ENCODE measurements at regions not wholly inside any gene's neighbourhood (a gene's known extent, or its start where the extent isn't known, plus 50 kb on each side); places are given as distances from the start of the nearest gene placed in this dataset.

GRCh38 chr2:238701341-238702206, 146.3 kb upstream of the TWIST2 start:
- no peak for DNase-seq (ENCODE audit: low read depth)

DNA sequence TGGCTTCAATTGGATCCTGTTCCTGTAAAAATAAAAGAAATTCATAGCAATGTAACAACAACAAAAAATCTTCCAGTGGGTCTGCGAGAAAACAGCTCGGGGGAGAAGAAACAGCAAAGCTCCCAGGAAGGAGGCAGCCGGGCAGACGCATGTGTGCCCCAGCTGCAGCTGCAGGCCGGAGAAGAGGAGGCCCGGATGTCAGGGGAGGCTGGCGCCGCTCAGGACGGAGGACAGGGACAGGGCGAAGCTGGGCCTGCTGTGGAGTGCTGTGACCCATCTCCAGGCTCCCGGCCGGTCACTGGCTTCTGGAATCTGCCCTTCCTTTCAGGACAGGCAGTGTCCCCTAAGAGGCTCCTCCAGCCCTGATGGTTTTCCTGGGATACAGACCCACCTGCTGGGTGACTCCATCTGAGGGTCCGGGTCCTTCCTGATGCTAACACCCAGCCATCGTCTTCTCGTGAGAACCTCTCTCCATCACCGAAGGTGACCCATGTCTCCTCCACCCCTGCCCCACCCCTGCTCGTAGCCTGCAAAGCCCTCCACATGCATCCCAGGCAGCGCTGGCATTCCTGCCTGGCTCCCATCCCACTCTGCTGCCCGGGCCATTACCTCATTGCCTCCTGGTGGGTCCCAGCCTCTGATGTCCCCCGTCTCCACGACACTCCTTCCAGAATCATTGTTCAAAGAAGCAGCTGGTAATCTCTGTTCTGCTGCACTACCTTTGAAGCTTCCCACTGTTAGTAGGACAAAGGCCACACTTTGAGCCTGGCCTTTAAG, 145.4 kb upstream of the TWIST2 start:
- DNase-seq (ENCODE audit: low read depth), result no peak

DNA sequence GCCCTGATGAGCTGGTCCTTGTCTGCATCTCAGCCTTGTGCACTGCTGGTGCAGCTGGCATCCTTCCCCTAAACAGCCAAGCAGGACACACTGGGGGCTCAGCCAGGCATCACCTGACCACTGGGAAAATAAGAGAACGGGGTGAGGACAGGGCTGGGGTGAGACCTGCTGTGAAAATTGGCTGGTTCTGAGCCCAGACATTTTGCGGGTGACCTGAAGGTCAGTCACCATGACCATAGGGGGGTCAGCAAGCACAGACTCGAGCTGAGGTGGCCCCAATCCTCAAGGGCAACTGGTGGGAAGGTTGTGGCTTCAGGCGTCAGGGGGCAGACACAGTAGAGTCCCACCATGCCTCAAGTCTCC, 144.9 kb upstream of the TWIST2 start:
- no peak for DNase-seq (ENCODE audit: low read depth)

DNA sequence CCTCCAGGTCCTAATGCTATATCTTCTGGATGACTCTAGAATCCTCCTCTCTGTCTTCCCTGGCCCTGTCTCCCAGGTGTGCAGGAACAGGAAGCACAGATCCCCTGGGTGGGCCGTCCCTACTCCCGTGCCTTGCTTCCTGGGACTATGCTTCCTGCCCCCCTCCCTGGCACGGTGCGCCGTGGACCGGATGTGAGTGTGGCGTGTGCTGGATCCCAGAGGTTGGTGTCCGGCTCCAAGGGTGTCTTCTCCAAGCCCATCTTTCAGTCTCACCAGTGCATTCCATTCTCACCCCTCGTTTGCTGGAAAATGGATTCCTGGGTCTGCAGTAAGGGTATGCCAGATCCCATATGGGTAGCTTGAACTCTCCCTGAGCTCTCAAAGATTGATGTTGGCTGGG, 144.4 kb upstream of the TWIST2 start:
- no peak for DNase-seq (ENCODE audit: low read depth)

GRCh38 chr2:238704471-238705225, 143.2 kb upstream of the TWIST2 start:
- no peak for DNase-seq (ENCODE audit: low read depth)

DNA sequence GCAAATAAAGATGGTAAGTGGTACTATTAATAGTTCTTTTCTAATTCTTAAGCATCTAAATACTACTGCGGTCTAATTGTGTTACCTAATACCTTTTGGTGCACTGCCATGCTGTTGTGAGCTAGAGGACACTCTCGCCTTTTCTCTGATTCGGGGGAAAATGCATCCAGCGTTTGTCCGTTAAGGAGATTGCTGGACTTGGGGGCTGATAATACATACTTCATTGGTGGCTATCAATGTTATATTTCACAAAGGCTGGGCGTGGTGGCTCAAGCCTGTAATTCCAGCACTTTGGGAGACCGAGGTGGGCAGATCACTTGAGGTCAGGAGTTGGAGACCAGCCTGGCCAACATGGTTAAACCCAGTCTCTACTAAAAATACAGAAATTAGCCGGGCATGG, 141.7 kb upstream of the TWIST2 start:
- DNase-seq (ENCODE audit: low read depth), result no peak

- no peak for DNase-seq (ENCODE audit: low read depth)
These were observed 141.2 kb upstream of the TWIST2 start for GRCh38 chr2:238706673-238707072.

- DNase-seq (ENCODE audit: low read depth), result no peak
These were observed 138.4 kb upstream of the TWIST2 start for GRCh38 chr2:238709325-238710025.

DNA sequence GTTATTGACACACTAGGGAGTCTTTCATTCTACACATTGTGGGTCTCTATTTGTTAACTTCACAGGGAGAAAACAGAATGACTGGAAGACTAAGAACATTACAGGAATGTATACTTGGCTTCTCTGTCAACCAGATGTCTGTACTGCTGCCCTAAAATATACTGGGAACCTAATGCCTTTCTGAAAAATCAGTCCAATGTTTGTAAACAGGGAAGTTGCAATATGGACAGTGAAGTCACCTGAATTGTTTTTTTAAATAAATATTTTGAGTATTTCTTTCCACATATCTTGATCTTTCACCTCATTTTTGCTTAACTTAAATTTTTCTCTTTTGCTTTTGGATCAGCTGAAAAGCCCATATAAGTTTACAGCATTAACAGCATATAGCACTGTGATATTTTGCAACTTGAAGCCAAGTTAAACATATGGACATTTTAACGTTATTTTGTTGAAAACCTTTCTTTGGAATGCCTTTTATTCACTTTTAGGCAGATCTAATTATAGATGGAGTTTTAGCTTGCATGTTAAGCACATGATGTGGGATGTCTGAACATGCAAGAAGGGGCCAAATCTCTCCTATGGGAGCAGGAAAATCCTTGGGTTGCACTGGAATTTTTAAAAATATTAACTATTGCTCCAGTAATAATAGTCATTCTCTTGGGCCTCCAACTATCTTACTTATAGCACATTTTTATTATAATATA, 137.7 kb upstream of the TWIST2 start:
- DNase-seq (ENCODE audit: low read depth), result no peak

- DNase-seq (ENCODE audit: low read depth), result no peak
These were observed 137.1 kb upstream of the TWIST2 start for GRCh38 chr2:238710787-238711186.

- DNase-seq (ENCODE audit: low read depth), result no peak
These were observed 136.5 kb upstream of the TWIST2 start for GRCh38 chr2:238711346-238711745.

DNA sequence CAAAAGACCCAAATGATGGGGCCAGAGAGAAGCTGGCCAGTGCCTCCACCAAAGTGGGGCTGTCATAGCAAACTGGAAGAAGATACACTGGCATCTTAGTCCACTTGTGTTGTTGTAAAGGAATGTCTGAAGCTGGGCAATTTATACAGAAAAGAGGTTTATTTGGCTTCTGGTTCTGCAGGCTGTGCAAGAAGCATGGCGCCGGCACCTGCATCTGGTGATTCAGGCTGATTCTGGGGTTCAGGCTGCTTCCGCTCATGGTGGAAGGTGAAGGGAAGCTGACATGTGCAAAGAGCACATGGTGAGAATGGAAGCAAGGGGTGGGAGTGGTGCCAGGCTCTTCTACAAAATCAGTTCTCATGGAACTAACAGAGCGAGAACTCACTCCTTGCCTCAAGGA, 135.9 kb upstream of the TWIST2 start:
- DNase-seq (ENCODE audit: low read depth), result no peak

DNA sequence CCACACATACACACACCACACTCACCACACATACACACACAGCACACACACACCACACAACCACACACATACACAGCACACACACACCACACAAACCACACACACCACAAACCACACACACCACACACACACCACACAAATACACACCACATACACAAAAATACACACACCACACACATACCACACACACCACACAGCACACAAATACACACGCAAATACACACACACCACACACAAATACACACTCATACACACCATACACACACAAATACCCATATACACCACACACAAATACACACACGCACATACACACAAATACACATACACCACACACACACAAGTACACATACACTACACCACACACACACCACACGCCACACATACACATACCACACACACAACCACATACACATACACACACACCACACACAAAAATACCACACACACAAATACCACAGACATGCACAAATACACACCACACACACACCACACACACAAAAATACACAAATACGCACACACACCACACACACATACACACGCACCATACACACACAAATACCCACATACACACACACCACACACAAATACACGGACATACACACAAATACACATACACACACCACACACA, 134.6 kb upstream of the TWIST2 start:
- no peak for DNase-seq (ENCODE audit: low read depth)

DNA sequence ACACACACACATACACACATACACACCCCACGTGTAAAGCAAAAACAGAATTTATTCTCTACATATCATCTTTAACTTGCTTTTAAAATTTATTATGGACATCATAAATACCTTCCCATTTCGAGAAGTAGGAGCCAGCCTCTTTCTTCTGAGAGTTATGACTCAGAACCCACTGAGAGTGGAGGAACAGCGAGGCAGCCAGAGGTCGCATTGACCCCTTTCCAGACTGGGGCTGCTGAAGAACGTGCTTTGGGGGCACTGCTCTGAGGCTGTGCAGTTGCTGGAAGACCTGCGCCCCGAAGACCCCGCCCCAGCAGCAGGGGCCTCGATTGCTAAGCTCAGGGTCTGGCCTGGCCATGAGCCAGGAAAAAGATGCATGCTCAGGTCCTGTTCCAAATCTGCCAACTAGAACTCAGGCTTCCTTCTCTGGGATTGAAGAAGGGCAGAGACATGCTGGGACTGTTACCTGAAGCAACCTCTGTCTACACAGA, 133.8 kb upstream of the TWIST2 start:
- DNase-seq (ENCODE audit: low read depth), result no peak

GRCh38 chr2:238716171-238716570, 131.7 kb upstream of the TWIST2 start:
- DNase-seq (ENCODE audit: low read depth), result no peak

GRCh38 chr2:238716585-238716984, 131.3 kb upstream of the TWIST2 start:
- DNase-seq (ENCODE audit: low read depth), result no peak

DNA sequence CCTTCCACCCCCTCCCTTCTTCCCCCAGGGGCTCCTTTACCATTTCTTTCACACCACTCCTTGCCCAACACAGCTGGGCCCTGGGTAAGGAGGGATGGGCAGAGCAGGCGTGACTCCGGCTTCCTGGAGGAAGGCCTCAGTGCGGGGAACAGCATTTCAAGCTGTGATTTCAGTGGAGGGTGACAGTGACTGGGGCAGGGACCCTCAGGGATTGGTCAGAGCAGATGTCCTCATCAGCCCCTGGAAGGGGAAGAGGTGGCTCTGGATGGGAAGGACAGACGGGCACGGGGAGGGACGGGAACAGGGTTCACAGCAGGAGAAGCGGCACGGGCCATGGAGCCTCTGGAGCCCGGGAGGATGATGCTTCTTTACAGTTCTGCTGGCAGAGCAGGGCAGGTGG, 130.8 kb upstream of the TWIST2 start:
- DNase-seq (ENCODE audit: low read depth), result no peak

- DNase-seq (ENCODE audit: low read depth), result no peak
These were observed 128.2 kb upstream of the TWIST2 start for GRCh38 chr2:238719641-238720040.

GRCh38 chr2:238720232-238720672, 127.6 kb upstream of the TWIST2 start:
- no peak for DNase-seq (ENCODE audit: low read depth)

- no peak for DNase-seq (ENCODE audit: low read depth)
These were observed 125.7 kb upstream of the TWIST2 start for GRCh38 chr2:238722181-238722580.

- DNase-seq (ENCODE audit: low read depth), result no peak
These were observed 125.0 kb upstream of the TWIST2 start for GRCh38 chr2:238722883-238723282.

Data from stimulated activated CD8-positive, alpha-beta memory T cell treated with anti-CD3 and anti-CD28 coated beads, Interleukin-12 subunit alpha, Interleukin-12 subunit beta, amount 100 ng/mL, for 4 hours (primary cell).